Left ventricle myocardium inferior (tissue), 1 donor: ENCODE measurements at regions not wholly inside any gene's neighbourhood (a gene's known extent, or its start where the extent isn't known, plus 50 kb on each side); places are given as distances from the start of the nearest gene placed in this dataset.

Source experiments
- DNase-seq: peaks from one replicate; pipeline ENCODE4 v3.0.0-alpha.2; 2020
- H3K27ac ChIP-seq: fragments of 200-600 bp; replicated peaks from 2 replicates; pipeline ENCODE4 v1.8.0; 2021
- H3K27me3 ChIP-seq: fragments of 200-600 bp; 2 replicates; pipeline ENCODE4 v1.8.0; 2021; ENCODE audit warnings: low read depth
- H3K36me3 ChIP-seq: fragments of 200-600 bp; 2 replicates; pipeline ENCODE4 v1.8.0; 2021
- H3K4me1 ChIP-seq: fragments of 200-600 bp; 2 replicates; pipeline ENCODE4 v1.8.0; 2021
- H3K4me3 ChIP-seq: fragments of 200-600 bp; 2 replicates; pipeline ENCODE4 v1.8.0; 2021; ENCODE audit warnings: mild to moderate bottlenecking, moderate library complexity
- H3K9me3 ChIP-seq: fragments of 200-600 bp; replicated peaks from 2 replicates; pipeline ENCODE4 v1.8.0; 2021
- CTCF ChIP-seq: fragments of 200-600 bp; IDR thresholded peaks from 2 replicates; pipeline ENCODE4 v1.8.0; 2021; ENCODE audit warnings: antibody characterized with exemption, mild to moderate bottlenecking, borderline replicate concordance
- intact Hi-C: fragments of 100-400 bp; cut with micrococcal nuclease; formaldehyde crosslinking; loops from one replicate; pipeline ENCODE4 v1.11.0; 2022
- donor health status: DM: no; HTN: yes; CAD: no; lungs with severe emphysema.

GRCh38 chr5:3252235-3252634, 343.4 kb upstream of the IRX1 start:
- H3K36me3 ChIP-seq: no peaks in the 10 kb centered on the region
- H3K9me3 ChIP-seq: no peaks in the 10 kb centered on the region
- no peak overlapping the region for H3K4me3 ChIP-seq
- H3K4me1 ChIP-seq: no peaks in the 10 kb centered on the region
- no peak for DNase-seq
- intact Hi-C loops: no loop called here
- H3K27ac ChIP-seq: no peak overlapping the region
- TF ChIP-seq CTCF: no peak
- peaks cover 55% of the 10 kb centered on the region for H3K27me3 ChIP-seq

- TF ChIP-seq CTCF: no peak
- DNase-seq: no peak
These were observed 343.8 kb upstream of the IRX1 start for GRCh38 chr5:3251784-3252183.

GRCh38 chr5:3249401-3249800, 346.2 kb upstream of the IRX1 start:
- DNase-seq: no peak
- Histone ChIP-seq H3K4me3 (no peak overlapping the region), H3K9me3 (peaks cover 17% of the 10 kb centered on the region), H3K27ac (no peak overlapping the region), H3K27me3 (peaks cover 46% of the 10 kb centered on the region), H3K4me1 (no peaks in the 10 kb centered on the region), H3K36me3 (no peaks in the 10 kb centered on the region)
- no peak for TF ChIP-seq CTCF
- intact Hi-C loops: no loop called here

More at GRCh38 chr5:3251784-3252183, 343.8 kb upstream of the IRX1 start:
- no peaks in the 10 kb centered on the region for H3K4me1 ChIP-seq
- H3K27ac ChIP-seq: no peak overlapping the region
- H3K36me3 ChIP-seq: no peaks in the 10 kb centered on the region
- intact Hi-C loops: no loop called here
- no peak overlapping the region for H3K4me3 ChIP-seq
- H3K9me3 ChIP-seq: no peaks in the 10 kb centered on the region
- H3K27me3 ChIP-seq: peaks cover 55% of the 10 kb centered on the region

- Histone ChIP-seq H3K4me1 (no peaks in the 10 kb centered on the region), H3K36me3 (no peaks in the 10 kb centered on the region), H3K4me3 (no peak overlapping the region), H3K27me3 (peaks cover 9% of the 10 kb centered on the region), H3K9me3 (peaks cover 17% of the 10 kb centered on the region), H3K27ac (no peak overlapping the region)
- no peak for TF ChIP-seq CTCF
- intact Hi-C loops: no loop called here
- DNase-seq: no peak
These were observed 358.3 kb upstream of the IRX1 start for GRCh38 chr5:3237276-3237868.

- Histone ChIP-seq H3K4me1 (no peaks in the 10 kb centered on the region), H3K36me3 (no peaks in the 10 kb centered on the region), H3K27ac (no peak overlapping the region), H3K4me3 (no peak overlapping the region), H3K9me3 (no peaks in the 10 kb centered on the region), H3K27me3 (peaks cover 9% of the 10 kb centered on the region)
- no peak for TF ChIP-seq CTCF
- intact Hi-C loops: no loop called here
- no peak for DNase-seq
These were observed 361.1 kb upstream of the IRX1 start for GRCh38 chr5:3234566-3234965.
